ENCODE measurements at regions not wholly inside any gene's neighbourhood (a gene's known extent, or its start where the extent isn't known, plus 50 kb on each side); places are given as distances from the start of the nearest gene placed in this dataset.

DNA sequence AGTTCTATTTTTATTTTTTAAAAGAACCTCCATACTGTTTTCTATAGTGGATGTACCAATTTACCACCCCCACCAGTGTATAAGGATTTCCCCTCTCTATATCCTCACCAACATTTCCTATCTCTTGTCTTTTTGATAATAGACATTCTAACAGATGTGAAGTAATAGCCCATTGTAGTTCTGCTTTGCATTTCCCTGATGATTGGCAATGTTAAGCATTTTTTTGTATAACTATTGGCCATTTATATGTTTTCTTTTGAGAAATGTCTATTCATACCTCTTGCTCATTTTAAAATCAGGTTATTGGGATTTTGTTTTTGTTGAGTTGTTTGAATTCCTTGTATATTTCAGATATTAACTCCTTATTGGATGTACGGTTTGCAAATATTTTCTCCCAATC, 251.1 kb upstream of the HTR2C start:
- ATAC-seq: no peak

DNA sequence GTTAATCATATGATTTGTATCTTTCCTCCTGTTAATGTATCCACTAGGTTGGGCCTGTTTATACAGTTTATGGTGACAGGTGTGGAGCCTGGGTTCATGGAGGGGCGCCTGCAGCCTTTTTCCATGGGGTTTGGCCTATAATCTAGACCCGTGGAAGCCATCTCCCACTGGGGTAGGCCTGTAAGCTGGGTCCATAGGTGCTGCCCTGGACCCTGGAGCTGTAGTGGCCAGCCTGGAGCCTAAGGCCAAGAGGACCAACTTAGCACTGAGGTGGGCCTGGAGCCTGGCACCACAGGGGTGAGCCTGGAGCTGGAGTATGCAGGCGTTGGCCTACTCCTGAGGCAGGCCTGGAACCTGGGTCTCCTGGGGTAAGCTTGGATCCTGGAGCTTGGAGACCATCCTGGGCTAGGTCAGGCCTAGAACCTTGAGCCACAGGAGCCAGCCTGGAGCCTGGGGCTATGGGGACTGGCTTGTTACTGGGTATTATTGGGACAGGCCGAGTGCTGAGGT, 249.4 kb upstream of the HTR2C start:
- ATAC-seq: no peak

DNA sequence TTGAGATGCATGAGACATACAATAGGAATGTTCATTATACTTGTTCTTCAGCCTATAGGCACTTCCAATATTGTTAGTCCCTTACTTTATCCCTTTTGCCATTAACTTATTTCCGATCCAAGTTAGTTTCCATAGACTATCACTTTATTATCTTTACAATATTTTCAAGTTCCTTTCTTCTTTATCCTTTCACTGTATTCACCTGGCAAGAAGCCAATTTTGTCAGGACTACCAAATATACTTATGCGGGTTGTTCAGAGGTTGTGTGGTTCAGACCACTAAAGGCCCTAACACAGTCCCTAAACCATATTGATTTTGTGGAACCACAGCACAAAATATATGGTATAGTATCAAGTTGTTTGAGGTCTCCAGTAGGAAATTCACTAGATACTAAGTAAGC, 245.0 kb upstream of the HTR2C start:
- ATAC-seq: no peak

DNA sequence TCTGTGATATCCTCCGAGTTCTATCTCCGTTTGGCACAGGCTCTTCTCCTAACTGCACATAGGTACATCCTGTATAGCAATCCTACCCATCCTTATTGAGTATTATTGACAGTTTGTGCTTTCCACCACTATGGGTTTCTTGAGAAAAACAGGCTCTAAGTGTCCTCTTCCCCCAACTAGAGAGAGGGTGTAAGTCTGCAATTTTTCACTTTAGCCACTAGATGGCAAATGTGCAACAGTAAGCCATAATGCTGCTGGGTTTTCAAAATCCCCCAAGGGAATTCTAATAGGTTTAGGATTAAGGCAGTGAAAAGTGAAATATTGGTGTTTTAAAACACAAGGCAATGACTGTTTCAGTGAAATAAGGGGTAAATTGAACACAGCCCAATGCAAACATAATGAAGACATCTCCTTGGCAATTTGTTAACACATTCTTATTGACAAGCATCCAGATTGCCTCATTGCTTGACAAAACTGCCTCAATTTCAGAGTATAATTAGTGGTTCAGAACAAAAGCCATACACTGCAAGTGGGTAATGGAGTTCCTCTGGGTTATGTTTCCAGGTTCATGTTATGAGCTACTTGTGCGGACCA, 239.0 kb upstream of the HTR2C start:
- ATAC-seq: peak; percentile 31

DNA sequence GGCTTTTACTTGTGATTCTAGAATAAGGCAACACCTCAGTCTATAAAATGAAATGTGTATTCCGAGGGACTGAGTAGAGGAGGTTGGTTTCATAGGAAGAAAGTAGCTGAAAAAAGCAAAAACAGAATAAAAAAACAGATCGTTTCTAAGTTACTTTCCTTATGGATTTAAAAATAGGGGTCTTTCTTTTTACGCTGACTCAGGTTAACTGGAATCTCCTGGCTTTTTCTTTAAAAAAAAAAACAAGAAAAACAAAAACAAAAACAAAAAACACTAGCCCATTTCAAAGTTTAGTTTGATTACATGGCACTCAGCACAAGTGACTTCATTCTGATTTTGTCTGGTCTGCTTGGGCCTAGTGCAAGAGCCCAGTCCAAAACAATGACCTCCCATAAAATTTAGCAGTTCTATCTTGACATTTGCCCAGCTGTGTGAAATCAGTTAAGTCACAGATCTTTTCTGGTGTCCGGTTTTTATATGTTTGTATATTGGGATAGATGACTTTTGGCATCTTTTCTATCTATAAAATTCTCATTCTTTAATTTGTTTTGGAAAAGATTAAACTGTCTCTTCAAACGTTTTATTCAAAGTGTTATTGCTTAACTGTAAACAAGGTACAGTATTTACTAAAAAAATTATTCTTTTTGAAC, 222.7 kb upstream of the HTR2C start:
- ATAC-seq: no peak

DNA sequence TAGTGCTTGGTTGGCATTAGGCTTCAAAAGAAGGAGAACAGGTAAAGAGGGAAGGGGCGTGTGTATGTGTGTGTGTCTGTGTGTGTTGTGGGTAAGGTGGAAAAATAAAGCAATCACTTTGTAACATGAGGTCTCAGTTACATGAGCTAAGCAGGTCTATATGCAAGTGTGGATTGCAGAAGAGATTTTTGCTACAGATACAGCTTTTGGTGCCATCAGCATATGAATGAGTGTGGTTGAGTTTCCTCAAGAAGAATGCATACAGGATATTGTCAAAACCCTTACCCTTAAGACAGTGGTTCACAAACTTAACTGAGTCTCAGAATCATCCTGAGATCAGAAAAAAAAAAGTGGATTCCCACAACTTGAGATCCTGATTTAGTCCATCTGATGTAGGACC, 220.5 kb upstream of the HTR2C start:
- ATAC-seq: no peak

DNA sequence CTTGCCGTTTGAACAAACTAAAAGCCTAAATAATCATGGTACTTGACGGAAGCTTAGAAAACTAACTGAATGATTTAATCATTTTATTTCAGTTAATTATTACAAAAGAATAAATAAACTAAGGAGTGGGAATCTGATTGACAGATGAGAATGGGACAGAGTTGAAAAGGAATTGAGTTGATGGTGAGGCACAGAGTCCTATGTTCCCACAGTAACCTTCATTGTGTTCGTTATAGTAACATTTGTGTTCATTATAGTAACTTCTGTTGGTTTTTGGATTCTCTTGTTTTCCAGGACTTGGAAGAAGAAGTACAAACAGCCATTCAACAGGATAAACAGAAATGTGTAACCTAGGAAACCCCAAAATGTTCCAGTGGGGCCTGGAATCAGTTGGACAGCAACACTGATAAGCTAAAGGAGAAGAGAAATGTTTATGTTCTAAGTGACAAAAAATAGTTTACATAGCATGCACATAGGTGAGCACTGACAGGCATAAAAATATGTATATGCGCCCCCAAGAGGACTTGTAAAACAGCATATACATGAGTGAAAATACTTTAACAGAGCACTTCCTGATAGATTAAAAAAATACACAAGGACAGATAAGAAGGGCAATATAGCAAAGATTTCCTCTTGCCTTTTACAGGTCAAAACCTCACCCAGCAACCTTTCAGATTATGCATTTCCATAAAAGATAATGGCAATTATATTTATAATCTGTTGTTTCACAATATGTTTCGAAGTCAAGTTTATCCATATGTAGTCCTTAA, 218.6 kb upstream of the HTR2C start:
- ATAC-seq: no peak

DNA sequence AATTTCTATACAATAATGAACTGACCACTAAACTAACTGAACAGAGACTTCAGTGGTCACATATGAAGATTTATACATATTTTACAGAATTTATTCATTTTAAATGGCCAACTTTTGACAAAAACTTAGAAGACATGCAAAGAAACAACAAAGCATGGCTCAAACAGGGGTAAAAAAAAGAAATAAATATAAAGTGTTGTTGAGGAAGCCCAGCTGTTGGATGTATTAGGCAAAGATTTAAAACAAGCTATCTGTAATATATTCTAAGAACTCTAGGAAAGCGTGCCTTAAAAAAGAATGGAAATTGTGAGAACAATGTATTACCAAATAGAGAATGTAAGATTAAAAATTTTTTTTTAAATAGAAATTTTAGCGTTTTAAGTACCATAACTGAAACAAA, 210.9 kb upstream of the HTR2C start:
- ATAC-seq: no peak

DNA sequence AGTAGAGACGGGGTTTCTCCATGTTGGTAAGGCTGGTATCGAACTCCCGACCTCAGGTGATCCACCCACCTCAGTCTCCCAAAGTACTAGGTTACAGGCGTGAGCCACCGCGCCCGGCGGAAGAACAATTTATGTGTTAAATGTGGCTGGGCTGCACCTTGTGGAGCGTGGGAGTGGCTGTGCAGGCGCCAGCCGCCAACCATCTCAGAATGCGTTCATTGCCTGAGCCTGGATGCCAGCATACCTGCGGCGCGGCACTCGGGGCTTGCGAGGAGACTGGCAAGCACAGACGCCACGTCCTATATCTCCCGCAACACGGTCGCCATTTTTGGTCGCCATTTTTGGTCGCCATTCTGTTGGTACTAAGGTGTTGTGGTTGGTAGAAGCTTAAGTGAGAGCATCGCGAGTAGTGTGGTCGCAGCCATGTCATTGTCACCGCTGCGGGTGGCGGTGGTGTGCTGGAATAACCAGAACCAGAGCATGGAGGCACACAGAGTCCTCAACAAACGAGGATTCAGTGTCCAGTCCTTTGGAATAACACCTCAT, 193.6 kb upstream of the HTR2C start:
- ATAC-seq: no peak

Measured in esophagus mucosa (tissue), 1 donor.